ENCODE measurements at regions not wholly inside any gene's neighbourhood (a gene's known extent, or its start where the extent isn't known, plus 50 kb on each side); places are given as distances from the start of the nearest gene placed in this dataset.

DNA sequence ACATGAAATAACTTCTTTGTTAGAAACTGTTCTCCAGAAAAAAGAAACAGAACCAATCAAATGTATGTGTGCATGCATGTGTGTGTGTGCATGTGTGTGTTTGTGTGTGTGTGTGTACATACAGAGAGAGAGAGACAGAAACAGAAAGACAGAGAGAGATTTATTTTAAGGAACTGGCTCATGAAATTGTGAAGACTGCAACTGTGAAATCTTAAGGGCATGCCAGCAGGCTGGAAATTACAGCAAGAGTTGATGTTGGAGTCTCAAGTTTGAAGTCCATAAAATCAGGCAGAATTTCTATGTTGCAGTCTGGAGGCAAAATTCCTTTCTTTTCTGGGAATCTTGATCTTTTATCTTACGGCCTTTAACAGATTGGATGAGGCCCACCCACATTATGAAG lies 168.9 kb upstream of the CDH20 start:
- TF ChIP-seq, protein P1, sequence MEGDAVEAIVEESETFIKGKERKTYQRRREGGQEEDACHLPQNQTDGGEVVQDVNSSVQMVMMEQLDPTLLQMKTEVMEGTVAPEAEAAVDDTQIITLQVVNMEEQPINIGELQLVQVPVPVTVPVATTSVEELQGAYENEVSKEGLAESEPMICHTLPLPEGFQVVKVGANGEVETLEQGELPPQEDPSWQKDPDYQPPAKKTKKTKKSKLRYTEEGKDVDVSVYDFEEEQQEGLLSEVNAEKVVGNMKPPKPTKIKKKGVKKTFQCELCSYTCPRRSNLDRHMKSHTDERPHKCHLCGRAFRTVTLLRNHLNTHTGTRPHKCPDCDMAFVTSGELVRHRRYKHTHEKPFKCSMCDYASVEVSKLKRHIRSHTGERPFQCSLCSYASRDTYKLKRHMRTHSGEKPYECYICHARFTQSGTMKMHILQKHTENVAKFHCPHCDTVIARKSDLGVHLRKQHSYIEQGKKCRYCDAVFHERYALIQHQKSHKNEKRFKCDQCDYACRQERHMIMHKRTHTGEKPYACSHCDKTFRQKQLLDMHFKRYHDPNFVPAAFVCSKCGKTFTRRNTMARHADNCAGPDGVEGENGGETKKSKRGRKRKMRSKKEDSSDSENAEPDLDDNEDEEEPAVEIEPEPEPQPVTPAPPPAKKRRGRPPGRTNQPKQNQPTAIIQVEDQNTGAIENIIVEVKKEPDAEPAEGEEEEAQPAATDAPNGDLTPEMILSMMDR (IDR thresholded peaks at IDR 0.05), result no peak
- TF ChIP-seq SIN3A (IDR thresholded peaks at IDR 0.05; ENCODE audit: borderline replicate concordance, insufficient read depth, low read depth, low read length) (no peak), POLR2AphosphoS5 (IDR thresholded peaks at IDR 0.05; ENCODE audit: low read depth, low read length) (no peak)
- TF ChIP-seq, protein P2, sequence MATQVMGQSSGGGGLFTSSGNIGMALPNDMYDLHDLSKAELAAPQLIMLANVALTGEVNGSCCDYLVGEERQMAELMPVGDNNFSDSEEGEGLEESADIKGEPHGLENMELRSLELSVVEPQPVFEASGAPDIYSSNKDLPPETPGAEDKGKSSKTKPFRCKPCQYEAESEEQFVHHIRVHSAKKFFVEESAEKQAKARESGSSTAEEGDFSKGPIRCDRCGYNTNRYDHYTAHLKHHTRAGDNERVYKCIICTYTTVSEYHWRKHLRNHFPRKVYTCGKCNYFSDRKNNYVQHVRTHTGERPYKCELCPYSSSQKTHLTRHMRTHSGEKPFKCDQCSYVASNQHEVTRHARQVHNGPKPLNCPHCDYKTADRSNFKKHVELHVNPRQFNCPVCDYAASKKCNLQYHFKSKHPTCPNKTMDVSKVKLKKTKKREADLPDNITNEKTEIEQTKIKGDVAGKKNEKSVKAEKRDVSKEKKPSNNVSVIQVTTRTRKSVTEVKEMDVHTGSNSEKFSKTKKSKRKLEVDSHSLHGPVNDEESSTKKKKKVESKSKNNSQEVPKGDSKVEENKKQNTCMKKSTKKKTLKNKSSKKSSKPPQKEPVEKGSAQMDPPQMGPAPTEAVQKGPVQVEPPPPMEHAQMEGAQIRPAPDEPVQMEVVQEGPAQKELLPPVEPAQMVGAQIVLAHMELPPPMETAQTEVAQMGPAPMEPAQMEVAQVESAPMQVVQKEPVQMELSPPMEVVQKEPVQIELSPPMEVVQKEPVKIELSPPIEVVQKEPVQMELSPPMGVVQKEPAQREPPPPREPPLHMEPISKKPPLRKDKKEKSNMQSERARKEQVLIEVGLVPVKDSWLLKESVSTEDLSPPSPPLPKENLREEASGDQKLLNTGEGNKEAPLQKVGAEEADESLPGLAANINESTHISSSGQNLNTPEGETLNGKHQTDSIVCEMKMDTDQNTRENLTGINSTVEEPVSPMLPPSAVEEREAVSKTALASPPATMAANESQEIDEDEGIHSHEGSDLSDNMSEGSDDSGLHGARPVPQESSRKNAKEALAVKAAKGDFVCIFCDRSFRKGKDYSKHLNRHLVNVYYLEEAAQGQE (IDR thresholded peaks at IDR 0.05; ENCODE audit: insufficient read depth in 1 of 2, low read depth in 2 of 2, low read length in 1 of 2), result no peak
